H1 (cell line): ENCODE measurements at regions not wholly inside any gene's neighbourhood (a gene's known extent, or its start where the extent isn't known, plus 50 kb on each side); places are given as distances from the start of the nearest gene placed in this dataset.

ENCODE experiments used
- TF ChIP-seq, protein P1 (sequence below): fragments of 300-600 bp; sonication (generic); IDR thresholded peaks from 2 replicates; pipeline ENCODE4 v1.7.1; 2012; ENCODE audit warnings: low read length, moderate library complexity, mild to moderate bottlenecking, inconsistent platforms; ENCODE audit not compliant: insufficient replicate concordance

DNA sequence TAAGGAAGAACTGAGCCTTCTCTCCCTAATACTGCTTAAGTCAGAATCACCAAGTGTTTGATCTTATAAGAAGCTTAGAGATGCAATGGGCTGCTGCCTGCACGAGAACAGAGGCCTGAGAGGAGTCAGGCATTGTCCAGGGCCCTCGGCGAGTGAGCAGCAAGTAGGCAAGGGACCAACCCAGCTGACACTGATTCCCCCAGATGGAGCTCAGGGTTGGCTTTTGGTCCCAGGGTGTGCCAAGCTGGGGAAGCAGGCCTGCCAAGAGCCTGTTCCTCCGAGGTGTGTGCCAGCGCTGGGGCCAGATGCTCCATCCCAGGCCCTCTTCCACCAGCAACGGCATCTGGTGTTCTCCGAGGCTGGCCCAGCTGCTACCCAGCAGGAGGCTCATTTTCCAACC, 222.0 kb upstream of the ZMIZ1 start (continued):
- TF ChIP-seq, protein P1, sequence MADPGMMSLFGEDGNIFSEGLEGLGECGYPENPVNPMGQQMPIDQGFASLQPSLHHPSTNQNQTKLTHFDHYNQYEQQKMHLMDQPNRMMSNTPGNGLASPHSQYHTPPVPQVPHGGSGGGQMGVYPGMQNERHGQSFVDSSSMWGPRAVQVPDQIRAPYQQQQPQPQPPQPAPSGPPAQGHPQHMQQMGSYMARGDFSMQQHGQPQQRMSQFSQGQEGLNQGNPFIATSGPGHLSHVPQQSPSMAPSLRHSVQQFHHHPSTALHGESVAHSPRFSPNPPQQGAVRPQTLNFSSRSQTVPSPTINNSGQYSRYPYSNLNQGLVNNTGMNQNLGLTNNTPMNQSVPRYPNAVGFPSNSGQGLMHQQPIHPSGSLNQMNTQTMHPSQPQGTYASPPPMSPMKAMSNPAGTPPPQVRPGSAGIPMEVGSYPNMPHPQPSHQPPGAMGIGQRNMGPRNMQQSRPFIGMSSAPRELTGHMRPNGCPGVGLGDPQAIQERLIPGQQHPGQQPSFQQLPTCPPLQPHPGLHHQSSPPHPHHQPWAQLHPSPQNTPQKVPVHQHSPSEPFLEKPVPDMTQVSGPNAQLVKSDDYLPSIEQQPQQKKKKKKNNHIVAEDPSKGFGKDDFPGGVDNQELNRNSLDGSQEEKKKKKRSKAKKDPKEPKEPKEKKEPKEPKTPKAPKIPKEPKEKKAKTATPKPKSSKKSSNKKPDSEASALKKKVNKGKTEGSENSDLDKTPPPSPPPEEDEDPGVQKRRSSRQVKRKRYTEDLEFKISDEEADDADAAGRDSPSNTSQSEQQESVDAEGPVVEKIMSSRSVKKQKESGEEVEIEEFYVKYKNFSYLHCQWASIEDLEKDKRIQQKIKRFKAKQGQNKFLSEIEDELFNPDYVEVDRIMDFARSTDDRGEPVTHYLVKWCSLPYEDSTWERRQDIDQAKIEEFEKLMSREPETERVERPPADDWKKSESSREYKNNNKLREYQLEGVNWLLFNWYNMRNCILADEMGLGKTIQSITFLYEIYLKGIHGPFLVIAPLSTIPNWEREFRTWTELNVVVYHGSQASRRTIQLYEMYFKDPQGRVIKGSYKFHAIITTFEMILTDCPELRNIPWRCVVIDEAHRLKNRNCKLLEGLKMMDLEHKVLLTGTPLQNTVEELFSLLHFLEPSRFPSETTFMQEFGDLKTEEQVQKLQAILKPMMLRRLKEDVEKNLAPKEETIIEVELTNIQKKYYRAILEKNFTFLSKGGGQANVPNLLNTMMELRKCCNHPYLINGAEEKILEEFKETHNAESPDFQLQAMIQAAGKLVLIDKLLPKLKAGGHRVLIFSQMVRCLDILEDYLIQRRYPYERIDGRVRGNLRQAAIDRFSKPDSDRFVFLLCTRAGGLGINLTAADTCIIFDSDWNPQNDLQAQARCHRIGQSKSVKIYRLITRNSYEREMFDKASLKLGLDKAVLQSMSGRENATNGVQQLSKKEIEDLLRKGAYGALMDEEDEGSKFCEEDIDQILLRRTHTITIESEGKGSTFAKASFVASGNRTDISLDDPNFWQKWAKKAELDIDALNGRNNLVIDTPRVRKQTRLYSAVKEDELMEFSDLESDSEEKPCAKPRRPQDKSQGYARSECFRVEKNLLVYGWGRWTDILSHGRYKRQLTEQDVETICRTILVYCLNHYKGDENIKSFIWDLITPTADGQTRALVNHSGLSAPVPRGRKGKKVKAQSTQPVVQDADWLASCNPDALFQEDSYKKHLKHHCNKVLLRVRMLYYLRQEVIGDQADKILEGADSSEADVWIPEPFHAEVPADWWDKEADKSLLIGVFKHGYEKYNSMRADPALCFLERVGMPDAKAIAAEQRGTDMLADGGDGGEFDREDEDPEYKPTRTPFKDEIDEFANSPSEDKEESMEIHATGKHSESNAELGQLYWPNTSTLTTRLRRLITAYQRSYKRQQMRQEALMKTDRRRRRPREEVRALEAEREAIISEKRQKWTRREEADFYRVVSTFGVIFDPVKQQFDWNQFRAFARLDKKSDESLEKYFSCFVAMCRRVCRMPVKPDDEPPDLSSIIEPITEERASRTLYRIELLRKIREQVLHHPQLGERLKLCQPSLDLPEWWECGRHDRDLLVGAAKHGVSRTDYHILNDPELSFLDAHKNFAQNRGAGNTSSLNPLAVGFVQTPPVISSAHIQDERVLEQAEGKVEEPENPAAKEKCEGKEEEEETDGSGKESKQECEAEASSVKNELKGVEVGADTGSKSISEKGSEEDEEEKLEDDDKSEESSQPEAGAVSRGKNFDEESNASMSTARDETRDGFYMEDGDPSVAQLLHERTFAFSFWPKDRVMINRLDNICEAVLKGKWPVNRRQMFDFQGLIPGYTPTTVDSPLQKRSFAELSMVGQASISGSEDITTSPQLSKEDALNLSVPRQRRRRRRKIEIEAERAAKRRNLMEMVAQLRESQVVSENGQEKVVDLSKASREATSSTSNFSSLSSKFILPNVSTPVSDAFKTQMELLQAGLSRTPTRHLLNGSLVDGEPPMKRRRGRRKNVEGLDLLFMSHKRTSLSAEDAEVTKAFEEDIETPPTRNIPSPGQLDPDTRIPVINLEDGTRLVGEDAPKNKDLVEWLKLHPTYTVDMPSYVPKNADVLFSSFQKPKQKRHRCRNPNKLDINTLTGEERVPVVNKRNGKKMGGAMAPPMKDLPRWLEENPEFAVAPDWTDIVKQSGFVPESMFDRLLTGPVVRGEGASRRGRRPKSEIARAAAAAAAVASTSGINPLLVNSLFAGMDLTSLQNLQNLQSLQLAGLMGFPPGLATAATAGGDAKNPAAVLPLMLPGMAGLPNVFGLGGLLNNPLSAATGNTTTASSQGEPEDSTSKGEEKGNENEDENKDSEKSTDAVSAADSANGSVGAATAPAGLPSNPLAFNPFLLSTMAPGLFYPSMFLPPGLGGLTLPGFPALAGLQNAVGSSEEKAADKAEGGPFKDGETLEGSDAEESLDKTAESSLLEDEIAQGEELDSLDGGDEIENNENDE, result no peak
